ENCODE measurements at regions not wholly inside any gene's neighbourhood (a gene's known extent, or its start where the extent isn't known, plus 50 kb on each side); places are given as distances from the start of the nearest gene placed in this dataset.

GRCh38 chr6:163640641-163641040 lies 226.1 kb downstream of the QKI start:
- Histone ChIP-seq H3K4me1 (no peaks in the 10 kb centered on the region), H3K9me3 (no peaks in the 10 kb centered on the region), H3K4me3 (no peak overlapping the region), H3K36me3 (no peaks in the 10 kb centered on the region), H3K27me3 (no peaks in the 10 kb centered on the region), H3K27ac (no peak overlapping the region)
- DNase-seq (ENCODE audit: extremely low spot score in 2 of 2): no peak
- intact Hi-C loops (cut with DNase I): no loop called here
- TF ChIP-seq POLR2A (IDR thresholded peaks at IDR 0.05) (no peak), POLR2AphosphoS5 (IDR thresholded peaks at IDR 0.05; ENCODE audit: insufficient read depth in 1 of 2, low read depth in 1 of 2) (no peak), CTCF (IDR thresholded peaks at IDR 0.05) (no peak)

GRCh38 chr6:163637524-163637923 lies 223.0 kb downstream of the QKI start:
- Histone ChIP-seq H3K27me3 (no peaks in the 10 kb centered on the region), H3K4me3 (no peak overlapping the region), H3K36me3 (no peaks in the 10 kb centered on the region), H3K9me3 (no peaks in the 10 kb centered on the region), H3K27ac (no peak overlapping the region), H3K4me1 (no peaks in the 10 kb centered on the region)
- DNase-seq (ENCODE audit: extremely low spot score in 2 of 2): no peak
- intact Hi-C loops (cut with DNase I): no loop called here
- TF ChIP-seq POLR2A (IDR thresholded peaks at IDR 0.05) (no peak), CTCF (IDR thresholded peaks at IDR 0.05) (no peak), POLR2AphosphoS5 (IDR thresholded peaks at IDR 0.05; ENCODE audit: insufficient read depth in 1 of 2, low read depth in 1 of 2) (no peak)

- no peaks in the 10 kb centered on the region for H3K9me3 ChIP-seq
- TF ChIP-seq POLR2AphosphoS5 (IDR thresholded peaks at IDR 0.05; ENCODE audit: insufficient read depth in 1 of 2, low read depth in 1 of 2) (no peak), CTCF (IDR thresholded peaks at IDR 0.05) (no peak)
- H3K4me1 ChIP-seq: no peaks in the 10 kb centered on the region
- DNase-seq (ENCODE audit: extremely low spot score in 2 of 2): no peak
- no peak overlapping the region for H3K4me3 ChIP-seq
- intact Hi-C loops (cut with DNase I): no loop called here
- no peaks in the 10 kb centered on the region for H3K27me3 ChIP-seq
- H3K36me3 ChIP-seq: no peaks in the 10 kb centered on the region
- no peak overlapping the region for H3K27ac ChIP-seq
Observed at GRCh38 chr6:163635731-163636364, 221.3 kb downstream of the QKI start.

- Histone ChIP-seq H3K27ac (no peak overlapping the region), H3K27me3 (no peaks in the 10 kb centered on the region), H3K36me3 (no peaks in the 10 kb centered on the region), H3K9me3 (no peaks in the 10 kb centered on the region), H3K4me1 (no peaks in the 10 kb centered on the region), H3K4me3 (no peak overlapping the region)
- no peak for DNase-seq (ENCODE audit: extremely low spot score in 2 of 2)
- TF ChIP-seq POLR2AphosphoS5 (IDR thresholded peaks at IDR 0.05; ENCODE audit: insufficient read depth in 1 of 2, low read depth in 1 of 2): no peak
- TF ChIP-seq CTCF (IDR thresholded peaks at IDR 0.05): no peak
- no peak for TF ChIP-seq POLR2A (IDR thresholded peaks at IDR 0.05)
- intact Hi-C loops (cut with DNase I): no loop called here
Observed at GRCh38 chr6:163635315-163635714, 220.8 kb downstream of the QKI start.

- TF ChIP-seq POLR2AphosphoS5 (IDR thresholded peaks at IDR 0.05; ENCODE audit: insufficient read depth in 1 of 2, low read depth in 1 of 2) (no peak), CTCF (IDR thresholded peaks at IDR 0.05) (no peak)
- DNase-seq (ENCODE audit: extremely low spot score in 2 of 2): no peak
- no peaks in the 10 kb centered on the region for H3K4me1 ChIP-seq
Observed at GRCh38 chr6:163634211-163635171, 220.0 kb downstream of the QKI start.

More at GRCh38 chr6:163634211-163635171, 220.0 kb downstream of the QKI start:
- Histone ChIP-seq H3K27me3 (no peaks in the 10 kb centered on the region), H3K36me3 (no peaks in the 10 kb centered on the region), H3K4me3 (no peak overlapping the region), H3K9me3 (no peaks in the 10 kb centered on the region), H3K27ac (no peak overlapping the region)
- intact Hi-C loops (cut with DNase I): no loop called here
